H9 (cell line): ENCODE measurements at regions not wholly inside any gene's neighbourhood (a gene's known extent, or its start where the extent isn't known, plus 50 kb on each side); places are given as distances from the start of the nearest gene placed in this dataset.

Source experiments
- DNase-seq: peaks from one replicate; pipeline ENCODE4 v3.0.0-alpha.2; 2017
- H2AFZ ChIP-seq: one replicate; pipeline ENCODE4 v1.6.1; 2013; ENCODE audit warnings: mild to moderate bottlenecking, low read length, control low read depth, moderate library complexity
- H2AK5ac ChIP-seq: 2 replicates; pipeline ENCODE4 v1.6.1; 2013; ENCODE audit warnings: low read length, control low read depth, mixed read lengths; ENCODE audit not compliant: insufficient read length
- H2BK120ac ChIP-seq: one replicate; pipeline ENCODE4 v1.6.1; 2013; ENCODE audit warnings: low read depth, mild to moderate bottlenecking, low read length, control low read depth, inconsistent platforms; ENCODE audit not compliant: poor library complexity, severe bottlenecking
- H2BK12ac ChIP-seq: 2 replicates; pipeline ENCODE4 v1.6.1; 2013; ENCODE audit warnings: low read length, control low read depth, mixed read lengths, low read depth; ENCODE audit not compliant: insufficient read length
- H2BK15ac ChIP-seq: 2 replicates; pipeline ENCODE4 v1.6.1; 2013; ENCODE audit warnings: low read depth, low read length, control low read depth
- H2BK20ac ChIP-seq: one replicate; pipeline ENCODE4 v1.6.1; 2013; ENCODE audit warnings: low read depth, mild to moderate bottlenecking, low read length, control low read depth, inconsistent platforms; ENCODE audit not compliant: poor library complexity, severe bottlenecking
- H2BK5ac ChIP-seq: 2 replicates; pipeline ENCODE4 v1.6.1; 2013; ENCODE audit warnings: low read length, control low read depth, mixed read lengths; ENCODE audit not compliant: insufficient read length
- H3K14ac ChIP-seq: 2 replicates; pipeline ENCODE4 v1.6.1; 2013; ENCODE audit warnings: low read length, control low read depth; ENCODE audit not compliant: insufficient read depth
- H3K18ac ChIP-seq: 2 replicates; pipeline ENCODE4 v1.6.1; 2013; ENCODE audit warnings: low read depth, mild to moderate bottlenecking, mixed read lengths, low read length, control low read depth; ENCODE audit not compliant: insufficient read length
- H3K23ac ChIP-seq: 2 replicates; pipeline ENCODE4 v1.6.1; 2013; ENCODE audit warnings: low read length, control low read depth, mixed read lengths, low read depth; ENCODE audit not compliant: insufficient read length
- H3K23me2 ChIP-seq: 2 replicates; pipeline ENCODE4 v1.6.1; 2013; ENCODE audit warnings: low read depth, mild to moderate bottlenecking, mixed read lengths, low read length, control low read depth; ENCODE audit not compliant: insufficient read length, poor library complexity, severe bottlenecking
- H3K27ac ChIP-seq: 2 replicates; pipeline ENCODE4 v1.5.1; 2013; ENCODE audit warnings: low read length, control low read depth, mixed read lengths, low read depth; ENCODE audit not compliant: insufficient read length
- H3K27me3 ChIP-seq: 2 replicates; pipeline ENCODE4 v1.6.1; 2013; ENCODE audit warnings: low read length, control low read depth, inconsistent platforms; ENCODE audit not compliant: insufficient read depth
- H3K4ac ChIP-seq: 2 replicates; pipeline ENCODE4 v1.6.1; 2013; ENCODE audit warnings: low read depth, mild to moderate bottlenecking, control low read depth, inconsistent platforms, low read length, moderate library complexity
- H3K4me1 ChIP-seq: 2 replicates; pipeline ENCODE4 v1.6.1; 2013; ENCODE audit warnings: low read length, control low read depth, inconsistent platforms; ENCODE audit not compliant: insufficient read depth
- H3K4me2 ChIP-seq: 2 replicates; pipeline ENCODE4 v1.6.1; 2013; ENCODE audit warnings: low read length, control low read depth, mixed read lengths; ENCODE audit not compliant: insufficient read length, insufficient read depth
- H3K56ac ChIP-seq: 2 replicates; pipeline ENCODE4 v1.6.1; 2013; ENCODE audit warnings: low read depth, mild to moderate bottlenecking, mixed read lengths, low read length, control low read depth; ENCODE audit not compliant: insufficient read length
- H3K79me1 ChIP-seq: 2 replicates; pipeline ENCODE4 v1.6.1; 2013; ENCODE audit warnings: low read depth, mild to moderate bottlenecking, moderate library complexity, low read length, control low read depth, inconsistent platforms; ENCODE audit not compliant: insufficient read depth, poor library complexity, severe bottlenecking
- H3K79me2 ChIP-seq: 2 replicates; pipeline ENCODE4 v1.6.1; 2013; ENCODE audit warnings: low read length, control low read depth, inconsistent platforms; ENCODE audit not compliant: insufficient read depth
- H3K9ac ChIP-seq: 2 replicates; pipeline ENCODE4 v1.6.1; 2013; ENCODE audit warnings: low read length, control low read depth, mixed read lengths; ENCODE audit not compliant: insufficient read length; ENCODE audit errors: extremely low read depth
- H3K9me3 ChIP-seq: one replicate; pipeline ENCODE4 v1.6.1; 2013; ENCODE audit warnings: low read depth, low read length, inconsistent platforms; ENCODE audit not compliant: control insufficient read depth
- H3T11ph ChIP-seq: one replicate; pipeline ENCODE4 v1.6.1; 2013; ENCODE audit warnings: mild to moderate bottlenecking, low read length, control low read depth, inconsistent platforms
- H4K20me1 ChIP-seq: one replicate; pipeline ENCODE4 v1.6.1; 2013; ENCODE audit not compliant: control insufficient read depth, insufficient read length, insufficient read depth
- H4K5ac ChIP-seq: 2 replicates; pipeline ENCODE4 v1.6.1; 2013; ENCODE audit warnings: low read depth, mild to moderate bottlenecking, mixed read lengths, low read length, control low read depth; ENCODE audit not compliant: insufficient read length
- H4K8ac ChIP-seq: replicated peaks from 2 replicates; pipeline ENCODE4 v1.6.1; 2013; ENCODE audit warnings: low read length, control low read depth, mixed read lengths, low read depth; ENCODE audit not compliant: insufficient read length
- H4K91ac ChIP-seq: 2 replicates; pipeline ENCODE4 v1.6.1; 2013; ENCODE audit warnings: low read depth, mild to moderate bottlenecking, moderate library complexity, mixed read lengths, low read length, control low read depth; ENCODE audit not compliant: insufficient read length
- H3K27ac Mint-ChIP-seq, 3 experiments: 2 replicates in 2 of 3; 3 replicates in 1 of 3; pipeline ENCODE4 v1.8.0; 2020 to 2021; ENCODE audit warnings: mixed read lengths in 3 of 3, mild to moderate bottlenecking in 1 of 3, moderate library complexity in 1 of 3
- H3K27me3 Mint-ChIP-seq: 2 replicates; pipeline ENCODE4 v1.8.0; 2021; ENCODE audit warnings: low read depth, mild to moderate bottlenecking, moderate library complexity, mixed read lengths
- H3K36me3 Mint-ChIP-seq, 3 experiments: 2 replicates in 2 of 3; 3 replicates in 1 of 3; pipeline ENCODE4 v1.8.0; 2020 to 2021; ENCODE audit warnings: low read depth in 3 of 3, mixed read lengths in 3 of 3; ENCODE audit not compliant: insufficient read depth in 1 of 3
- H3K4me1 Mint-ChIP-seq, 2 experiments: 2 replicates each; pipeline ENCODE4 v1.8.0; 2020; ENCODE audit warnings: mixed read lengths in 2 of 2
- H3K4me3 Mint-ChIP-seq, 2 experiments: 2 replicates in 1 of 2; 3 replicates in 1 of 2; pipeline ENCODE4 v1.8.0; 2020 to 2021; ENCODE audit warnings: mild to moderate bottlenecking in 2 of 2, mixed read lengths in 2 of 2, moderate library complexity in 1 of 2
- H3K9me3 Mint-ChIP-seq, 2 experiments: 2 replicates in 1 of 2; 3 replicates in 1 of 2; pipeline ENCODE4 v1.8.0; 2020; ENCODE audit warnings: mild to moderate bottlenecking in 2 of 2, mixed read lengths in 2 of 2, moderate library complexity in 1 of 2
- CTCF ChIP-seq: fragments of 200-600 bp; sonication (generic); conservative IDR thresholded peaks from 3 replicates; pipeline ENCODE4 v1.8.0; 2021; ENCODE audit warnings: antibody characterized with exemption, mild to moderate bottlenecking
- WGBS: extraction: QIAGEN DNeasy Blood & Tissue Kit; methylation state at CpG from one replicate; pipeline ENCODE4 v1.1.7; 2013; ENCODE audit warnings: missing lambda C conversion rate, low lambda C conversion rate, mixed read lengths; ENCODE audit not compliant: insufficient read length; ENCODE audit errors: extremely low coverage; 5-methylcytosine and 5-hydroxymethylcytosine counted together

- Histone ChIP-seq H3K23ac (no peak overlapping the region), H3K4me2 (no peak overlapping the region)
- no CpG with 5 or more reads among the region's 3 CpGs for WGBS
Observed at GRCh38 chr2:53202063-53202462, 565.5 kb upstream of the CHAC2 start.

More at GRCh38 chr2:53202063-53202462, 565.5 kb upstream of the CHAC2 start:
- H3K4me1 Mint-ChIP-seq = no peaks in the 10 kb centered on the region
- Histone ChIP-seq H3K79me2 (no peaks in the 10 kb centered on the region), H4K91ac (no peak overlapping the region), H2BK5ac (no peak overlapping the region), H2BK15ac (no peak overlapping the region), H4K5ac (no peak overlapping the region), H3K79me1 (no peaks in the 10 kb centered on the region), H3K23me2 (no peaks in the 10 kb centered on the region), H3K4me1 (no peaks in the 10 kb centered on the region), H3K9me3 (no peaks in the 10 kb centered on the region), H2BK120ac (no peak overlapping the region), H4K8ac (no peak overlapping the region), H2AFZ (no peak overlapping the region), H3K4ac (no peak overlapping the region), H3K9ac (no peak overlapping the region), H3K27ac (no peak overlapping the region), H2AK5ac (no peak overlapping the region), H3K18ac (no peak overlapping the region), H2BK12ac (no peak overlapping the region), H3K27me3 (no peaks in the 10 kb centered on the region), H4K20me1 (no peaks in the 10 kb centered on the region), H3K56ac (no peak overlapping the region), H3T11ph (no peak overlapping the region), H2BK20ac (no peak overlapping the region), H3K14ac (no peak overlapping the region)
- DNase-seq = no peak
- no peak overlapping the region for H3K27ac Mint-ChIP-seq
- H3K27me3 Mint-ChIP-seq = no peaks in the 10 kb centered on the region
- H3K4me3 Mint-ChIP-seq = no peak overlapping the region
- TF ChIP-seq CTCF = no peak; the same call in 2 of the 3 replicates
- no peaks in the 10 kb centered on the region for H3K9me3 Mint-ChIP-seq
- H3K36me3 Mint-ChIP-seq = no peaks in the 10 kb centered on the region
